ENCODE measurements at regions not wholly inside any gene's neighbourhood (a gene's known extent, or its start where the extent isn't known, plus 50 kb on each side); places are given as distances from the start of the nearest gene placed in this dataset.
"Not testable (repeated sequence)": the region's sequence is repeated elsewhere in the genome, so short reads cannot be mapped to it uniquely, and the experiment has no call there.

DNA sequence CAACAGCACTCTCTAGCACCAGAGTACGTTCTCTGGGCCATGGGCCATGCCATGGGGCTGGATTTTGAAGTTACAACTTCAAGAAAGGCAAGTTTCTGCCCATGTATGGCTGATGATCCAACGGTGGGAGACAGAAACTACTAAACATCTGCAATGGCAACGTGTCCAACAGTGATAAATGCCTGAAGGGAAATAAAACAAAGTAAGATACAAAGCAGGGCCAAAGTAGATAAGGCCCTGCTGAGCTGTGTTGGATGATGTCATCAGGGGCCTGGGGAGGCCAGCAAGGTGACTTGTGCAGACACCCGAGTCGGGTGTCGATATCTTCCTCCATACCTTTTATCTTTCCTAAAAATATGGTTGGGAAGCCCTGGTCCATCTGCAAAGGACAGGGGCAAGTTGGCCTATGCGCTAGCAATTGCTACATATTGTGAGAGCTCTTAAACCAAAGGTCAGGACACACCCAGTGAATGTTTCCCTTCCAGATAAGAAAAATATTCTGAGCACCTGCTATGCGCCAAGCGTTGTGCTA is 487.2 kb downstream of the MN1 start:
- DNase-seq (ENCODE audit: low spot score) = no peak

DNA sequence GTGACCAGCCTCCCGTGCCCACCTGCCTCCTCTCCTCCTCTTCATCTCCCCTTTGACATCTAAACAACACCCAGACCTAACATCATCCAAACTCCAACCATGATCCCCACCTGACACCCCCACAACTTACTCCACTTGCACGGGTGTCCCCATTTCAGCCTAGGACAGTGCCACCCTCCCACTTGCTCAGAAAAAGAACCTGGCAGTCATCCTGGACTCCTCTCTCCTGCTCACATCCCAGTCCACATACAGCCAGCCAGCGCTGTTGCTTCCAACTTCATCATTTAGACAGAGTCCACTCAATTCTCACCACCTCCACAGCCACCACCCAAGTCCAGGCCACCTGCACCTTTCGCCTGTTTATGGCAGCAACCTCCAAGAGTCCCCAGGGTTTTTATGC is 485.7 kb downstream of the MN1 start:
- DNase-seq (ENCODE audit: low spot score) = no peak

DNA sequence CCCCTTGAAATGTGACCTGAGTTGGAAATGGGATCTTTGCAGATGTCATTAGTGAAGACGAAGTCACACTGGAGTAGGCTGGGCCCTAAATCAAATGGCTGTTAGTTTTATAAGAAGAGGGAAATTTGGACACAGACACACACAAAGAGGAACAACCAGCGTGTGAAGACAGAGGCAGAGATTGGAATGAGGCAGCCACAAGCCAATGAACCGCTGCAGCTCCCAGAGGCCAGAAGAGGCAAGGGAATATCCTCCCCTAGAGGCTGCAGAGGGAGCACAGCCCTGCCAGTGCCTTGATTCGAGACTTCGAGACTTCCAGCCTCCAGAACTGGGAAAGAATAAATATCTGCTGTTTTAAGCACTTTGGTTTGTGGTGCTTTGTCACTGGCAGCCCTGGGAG is 484.5 kb downstream of the MN1 start:
- no peak for DNase-seq (ENCODE audit: low spot score)

DNA sequence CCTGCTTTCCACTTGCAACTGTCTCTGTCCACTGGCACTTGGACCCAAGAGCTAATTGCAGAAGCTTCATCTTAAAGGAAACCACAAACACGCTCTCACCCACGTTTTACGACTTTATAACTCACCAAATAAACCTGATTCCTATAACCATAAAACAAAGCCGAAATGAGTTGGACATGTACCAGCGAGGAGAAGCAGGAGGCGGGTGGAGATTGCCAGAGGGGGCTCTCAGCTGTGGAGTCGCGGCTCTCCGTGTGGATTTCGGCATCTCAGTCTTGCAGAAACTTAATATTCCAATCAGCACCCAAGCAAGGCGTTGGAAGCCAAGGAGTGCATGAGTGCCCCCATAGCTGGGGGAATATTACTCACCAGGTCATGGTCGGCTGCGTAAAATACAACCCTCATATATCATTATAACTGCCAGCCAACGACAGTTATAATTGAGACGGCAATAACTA is 483.6 kb downstream of the MN1 start:
- no peak for DNase-seq (ENCODE audit: low spot score)

DNA sequence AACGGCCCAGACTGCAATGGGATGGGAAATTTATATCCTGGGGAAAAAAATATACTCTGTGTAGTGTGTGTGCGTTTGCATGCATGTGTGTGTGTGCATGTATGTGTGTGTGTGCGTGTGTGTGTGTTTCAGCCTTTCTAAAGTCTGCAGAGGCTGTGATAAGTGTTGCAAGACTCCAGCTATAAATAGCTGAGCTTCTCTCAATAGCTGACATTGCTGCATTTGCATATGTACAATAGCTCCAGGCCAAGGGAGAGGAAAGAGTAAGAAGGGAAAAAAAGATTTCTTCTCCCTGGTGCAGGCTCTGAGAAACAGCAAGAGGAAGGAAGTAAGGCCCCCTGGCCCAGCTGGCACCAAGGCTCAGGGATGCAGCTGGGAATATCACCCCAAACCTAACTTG is 483.0 kb downstream of the MN1 start:
- DNase-seq (ENCODE audit: low spot score) = peak; percentile 7

DNA sequence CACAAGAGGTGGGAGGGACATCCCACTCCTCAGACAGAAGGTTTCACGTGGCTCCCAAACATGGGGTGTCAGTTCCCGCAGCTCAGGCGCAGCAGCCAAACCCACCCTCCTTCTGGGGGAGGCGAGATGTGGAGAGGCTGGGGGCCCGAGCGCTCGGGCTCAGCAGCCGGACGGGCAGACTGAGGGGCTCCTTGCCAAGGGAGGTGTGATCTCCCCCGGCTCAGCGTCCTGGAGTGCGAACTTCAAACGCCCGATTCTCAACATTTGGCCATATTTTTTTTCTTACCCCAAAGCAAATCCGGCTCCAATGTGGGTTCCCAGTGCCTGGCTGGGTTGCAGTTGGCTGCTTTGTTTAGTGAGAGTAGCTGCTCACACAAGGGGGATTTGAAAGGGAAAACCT is 477.9 kb downstream of the MN1 start:
- DNase-seq (ENCODE audit: low spot score) = no peak

DNA sequence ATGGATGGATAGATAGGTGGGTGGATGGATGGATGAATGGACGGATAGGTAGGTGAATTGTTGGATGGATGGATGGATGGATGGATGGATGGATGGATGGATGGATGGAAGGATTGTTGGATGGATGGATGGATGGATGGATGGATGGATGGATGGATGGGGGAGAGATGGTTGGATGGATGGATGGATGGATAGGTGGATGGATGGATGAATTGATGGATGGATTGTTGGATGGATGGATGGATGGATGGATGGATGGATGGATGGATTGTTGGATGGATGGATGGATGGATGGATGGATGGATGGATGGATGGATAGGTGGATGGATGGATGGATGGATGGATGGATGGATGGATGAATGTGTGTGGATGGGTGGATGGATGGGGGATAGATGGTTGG is 476.6 kb downstream of the MN1 start:
- not testable (repeated sequence) for DNase-seq (ENCODE audit: low spot score)

DNA sequence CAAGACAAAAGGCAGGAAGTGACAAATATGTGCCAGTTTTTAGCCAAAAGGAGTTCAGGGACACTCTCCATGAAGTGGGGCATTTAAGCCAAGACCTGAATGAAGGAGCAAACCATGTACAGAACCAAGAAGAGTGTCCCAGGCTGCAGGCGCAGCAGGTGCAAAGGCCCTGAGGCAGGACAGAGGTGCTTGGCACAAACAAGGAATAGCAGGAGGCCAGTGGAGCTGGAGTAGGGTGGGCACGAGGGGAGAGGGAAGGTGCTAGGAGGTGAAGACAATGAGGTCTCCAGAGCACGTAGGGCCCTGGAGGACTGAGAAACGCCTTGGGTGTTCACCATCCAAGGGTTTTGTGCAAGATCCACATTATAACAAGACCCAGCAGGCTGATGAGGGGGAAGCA is 474.1 kb downstream of the MN1 start:
- no peak for DNase-seq (ENCODE audit: low spot score)

DNA sequence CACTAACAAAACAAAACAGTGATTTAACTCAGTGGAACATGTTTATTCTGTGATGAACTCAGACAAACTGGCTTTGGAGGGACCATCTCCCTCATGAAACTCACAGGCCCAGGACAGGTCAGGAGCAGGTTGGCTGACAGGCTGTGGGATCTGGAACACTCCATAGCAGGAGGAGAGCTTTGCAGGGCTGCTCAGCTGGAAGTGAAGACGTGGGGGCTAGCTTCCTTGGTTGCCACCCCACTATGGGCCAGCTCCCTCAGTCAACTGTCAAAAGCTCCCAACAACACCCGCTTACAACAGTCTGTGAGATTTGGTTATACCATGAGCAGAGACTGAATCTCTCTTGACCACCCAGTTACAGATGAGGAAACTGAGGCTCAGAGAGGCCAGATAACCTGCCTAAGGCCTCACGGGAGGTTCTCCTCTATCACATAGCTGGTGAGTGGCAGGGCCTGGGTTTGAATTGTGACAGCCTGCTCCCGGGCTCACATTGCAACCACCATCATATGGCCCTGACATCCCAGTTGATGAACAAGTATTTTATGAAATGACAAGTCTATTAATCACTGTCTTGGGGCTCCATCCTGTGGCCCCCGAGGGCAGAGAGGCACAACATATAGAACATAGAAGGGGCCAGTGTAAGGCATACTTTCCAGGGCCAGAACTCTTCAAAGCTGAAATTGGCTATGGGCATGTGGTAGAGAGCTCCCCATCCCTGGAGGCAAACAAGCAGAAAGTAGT is 473.4 kb downstream of the MN1 start:
- no peak for DNase-seq (ENCODE audit: low spot score)

DNA sequence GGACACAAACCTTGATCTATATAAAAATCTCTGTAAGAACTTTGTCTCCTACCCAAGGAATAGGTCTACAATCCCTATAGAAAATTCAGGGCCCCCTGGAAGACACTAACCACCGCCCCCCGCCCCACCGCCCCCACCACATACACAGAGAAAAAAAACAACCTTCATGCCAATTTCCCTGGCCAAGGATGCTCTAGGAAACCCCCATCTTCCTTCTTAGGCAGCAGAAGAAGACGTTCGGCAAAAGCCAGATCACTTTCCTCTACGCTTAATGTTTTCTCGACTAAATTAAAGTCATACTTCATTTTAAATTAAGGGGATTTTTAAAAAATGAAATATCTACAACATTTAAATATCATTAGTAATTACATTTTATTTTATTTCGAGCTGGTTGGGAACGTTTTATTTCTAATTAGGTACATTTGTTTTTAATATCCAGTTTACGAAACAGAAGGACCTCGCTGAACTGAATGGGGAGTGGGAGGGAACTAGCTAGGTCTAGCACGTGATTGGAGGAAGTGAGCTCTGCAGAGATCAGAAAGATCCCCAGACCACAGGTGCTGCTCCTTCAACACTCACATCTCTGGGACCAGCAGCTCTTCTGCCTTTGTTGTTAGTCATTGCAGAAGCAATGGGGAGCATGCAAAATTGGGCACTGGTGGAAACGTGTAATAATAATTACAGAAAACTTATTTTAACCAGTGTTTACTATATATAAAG is 472.3 kb downstream of the MN1 start:
- DNase-seq (ENCODE audit: low spot score) = no peak

DNA sequence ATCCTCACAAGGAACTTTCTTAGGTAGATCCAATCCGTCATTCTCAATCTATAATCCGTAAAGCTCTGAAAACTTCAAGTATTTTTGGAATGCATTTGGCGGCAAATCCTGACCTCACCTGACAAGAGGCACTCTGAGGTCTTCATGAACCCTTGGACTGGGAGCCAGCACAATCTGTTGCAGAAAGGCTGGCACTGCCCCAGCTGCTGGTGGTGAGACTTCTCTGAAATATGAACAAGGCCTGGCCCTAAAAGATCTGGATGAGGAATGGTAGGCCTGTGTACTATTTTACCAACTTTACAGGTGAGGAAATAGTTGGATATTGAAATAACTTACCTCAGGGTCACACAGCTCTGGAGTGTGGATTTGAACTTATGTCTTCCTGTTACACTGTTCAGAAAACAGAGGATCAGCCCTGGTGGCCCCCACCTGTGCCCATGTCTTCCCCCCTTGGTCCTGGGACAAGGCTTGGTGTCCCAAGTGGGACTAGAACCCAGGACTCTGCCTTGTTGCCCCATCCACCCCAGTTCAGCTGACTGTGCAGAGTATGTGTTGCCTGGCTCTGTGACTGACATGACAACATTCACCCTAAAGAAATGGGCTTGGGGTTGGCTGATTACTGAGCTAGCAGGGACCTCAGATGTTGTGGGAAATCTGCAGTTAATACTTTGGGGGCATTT is 471.4 kb downstream of the MN1 start:
- no peak for DNase-seq (ENCODE audit: low spot score)

DNA sequence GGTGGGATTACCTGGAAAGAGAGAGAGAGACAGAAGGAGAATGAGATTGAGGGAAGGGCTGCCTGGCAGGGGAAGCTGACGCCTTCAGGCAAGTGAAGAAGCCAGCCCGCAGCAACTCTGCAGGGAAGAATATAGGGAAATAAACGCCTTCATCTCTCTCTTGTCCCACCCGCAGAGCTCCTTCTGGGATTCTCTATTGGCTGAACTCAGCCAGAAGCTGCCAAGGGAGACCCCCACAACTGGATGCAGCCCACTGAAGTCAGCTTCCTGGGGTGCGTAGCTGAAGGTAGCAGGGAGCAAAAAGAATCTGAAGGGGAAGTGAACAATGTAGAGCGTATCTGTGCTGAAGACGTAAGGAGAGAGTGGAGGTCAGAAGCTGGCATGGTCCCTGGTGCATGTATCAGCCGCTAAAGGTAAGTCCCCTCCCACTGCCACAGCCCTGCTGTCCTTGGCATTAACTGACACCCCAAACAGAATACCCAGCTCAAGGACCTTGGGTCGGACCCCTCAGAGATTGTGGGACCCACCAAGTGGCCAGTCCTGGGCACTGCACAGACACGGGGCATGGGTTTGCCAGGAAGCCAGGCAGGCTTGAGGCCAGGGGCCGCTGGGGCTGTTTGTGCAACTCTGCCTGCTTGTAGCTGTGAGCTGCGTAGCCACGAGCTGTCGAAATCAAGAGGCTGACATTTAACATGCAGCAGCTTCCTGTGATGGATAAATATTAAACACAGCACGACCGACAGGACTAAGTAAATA is 469.9 kb downstream of the MN1 start:
- peak; percentile 43 for DNase-seq (ENCODE audit: low spot score)

DNA sequence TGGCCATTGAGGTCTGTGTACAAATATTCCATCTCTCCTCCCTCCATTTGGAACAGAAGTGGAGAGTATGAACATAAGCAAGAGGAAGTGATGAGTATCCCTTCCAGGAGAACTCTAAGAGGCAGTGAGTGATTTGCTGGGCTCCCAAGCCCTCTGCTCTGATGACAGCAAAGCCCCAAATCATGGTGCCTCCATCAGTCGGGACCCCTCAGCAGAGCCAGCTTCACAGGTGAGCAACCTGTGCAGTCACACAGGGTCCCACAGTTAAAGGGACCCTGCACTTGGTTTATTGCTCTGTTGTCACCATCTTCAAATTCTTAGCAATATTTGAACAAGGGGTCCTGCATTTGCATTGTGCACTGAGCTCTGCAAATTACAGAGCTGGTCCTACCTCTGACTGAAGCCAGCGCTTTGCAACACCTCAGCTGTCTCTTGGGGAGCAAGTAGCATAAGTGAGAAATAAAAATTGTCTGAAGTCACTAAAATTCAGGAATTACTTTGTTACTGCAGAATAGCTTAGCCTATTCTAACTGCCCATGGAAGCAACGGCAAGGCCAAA is 466.4 kb downstream of the MN1 start:
- no peak for DNase-seq (ENCODE audit: low spot score)

DNA sequence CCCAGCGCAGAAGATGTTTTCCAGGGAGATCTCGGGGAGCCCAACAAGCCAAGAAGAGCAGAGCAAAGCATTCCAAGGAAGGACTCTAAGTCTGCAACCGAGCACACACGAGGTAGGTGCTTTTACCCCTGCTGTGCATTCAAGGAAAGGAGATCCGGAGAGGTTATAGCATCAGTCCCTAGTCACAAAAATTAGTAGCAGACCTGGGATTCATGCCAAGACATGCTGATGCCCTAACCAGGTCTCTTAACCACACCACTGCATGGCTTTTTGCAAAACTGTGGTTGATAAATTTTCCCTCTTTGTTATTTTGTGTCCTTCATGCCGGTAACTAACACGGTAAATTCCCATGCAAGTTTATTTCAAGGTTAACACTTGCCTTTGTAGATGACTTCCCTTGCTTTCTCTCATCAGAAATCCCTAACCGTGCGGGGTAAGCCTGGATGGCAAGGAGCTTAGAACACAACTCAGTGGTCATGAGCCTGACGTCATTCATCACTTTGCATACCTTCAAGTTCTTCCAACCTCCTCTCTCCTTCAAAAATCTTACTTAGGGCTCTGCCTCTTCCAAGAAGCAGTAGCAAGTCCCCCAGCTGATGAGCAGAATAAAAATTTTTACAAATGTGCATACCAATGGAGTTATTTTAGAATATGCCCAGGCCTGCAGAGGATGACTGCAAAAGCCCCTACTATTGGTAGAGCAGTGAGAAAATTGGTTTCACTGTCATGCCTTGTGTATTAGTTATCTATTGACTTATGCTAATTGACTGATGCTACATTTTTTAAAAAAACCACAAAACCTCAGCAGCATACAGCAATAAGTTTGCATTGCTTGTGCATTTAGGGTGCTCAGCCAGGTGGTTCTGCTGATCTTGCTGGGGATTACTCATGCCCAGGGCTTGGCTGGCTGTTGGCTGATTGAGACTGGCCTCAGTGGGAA is 465.1 kb downstream of the MN1 start:
- DNase-seq (ENCODE audit: low spot score) = no peak

DNA sequence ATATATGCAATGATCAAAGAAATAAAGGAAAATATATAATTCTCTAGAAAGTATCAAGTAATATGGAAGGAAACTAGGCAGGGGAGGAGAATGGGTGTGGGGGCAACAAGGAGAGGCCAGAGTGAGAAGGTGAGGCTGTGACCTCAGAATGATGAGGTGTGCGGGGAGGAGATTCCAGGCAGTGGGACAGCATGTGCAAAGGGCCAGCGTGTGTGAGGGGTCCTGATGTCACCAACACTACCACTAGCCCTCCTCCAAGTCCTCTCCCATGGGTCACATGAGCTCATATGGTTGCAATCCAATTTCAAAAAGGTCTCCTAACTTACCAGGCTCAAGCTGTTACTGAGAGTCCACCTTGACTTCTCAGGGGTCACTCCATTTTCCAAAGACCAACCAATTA is 463.9 kb downstream of the MN1 start:
- no peak for DNase-seq (ENCODE audit: low spot score)

DNA sequence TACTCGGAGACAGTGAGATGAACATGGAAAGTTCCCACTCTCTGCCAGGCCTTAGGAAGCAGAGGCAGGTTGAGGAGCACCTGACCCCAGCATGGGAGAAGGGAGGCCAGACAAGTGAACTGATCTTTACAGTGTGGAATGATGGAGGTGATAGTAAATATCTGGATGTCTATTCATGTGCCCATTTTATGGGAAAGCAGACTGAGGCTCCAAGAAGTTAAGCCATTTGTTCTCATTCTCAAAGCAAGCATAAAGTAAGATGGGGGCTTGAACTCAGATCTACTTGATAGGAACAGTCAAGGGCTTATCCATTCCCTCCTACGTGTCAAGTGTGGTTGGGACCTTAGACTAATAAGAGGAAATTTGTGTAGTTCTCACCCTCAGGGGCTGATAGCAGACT is 461.5 kb downstream of the MN1 start:
- DNase-seq (ENCODE audit: low spot score) = no peak

DNA sequence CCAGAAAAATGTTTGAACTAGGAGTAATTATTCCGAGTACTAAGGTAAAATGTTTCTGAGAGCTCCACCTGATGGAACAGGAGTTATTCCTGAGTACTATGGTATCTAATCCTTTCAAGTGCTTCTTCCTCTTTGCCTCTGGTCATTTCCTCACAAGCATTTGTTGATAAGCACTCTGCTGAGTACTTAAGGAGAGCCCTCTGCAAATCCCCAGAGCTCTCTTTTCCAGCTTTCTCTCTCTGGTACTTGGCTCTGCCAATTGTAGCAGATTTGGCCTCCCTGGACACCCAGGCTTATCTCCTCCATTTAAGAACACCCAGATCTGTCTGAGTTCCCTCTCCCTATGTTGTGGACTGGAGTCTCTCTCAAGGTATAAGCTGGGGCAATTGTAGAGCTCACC is 457.0 kb downstream of the MN1 start:
- DNase-seq (ENCODE audit: low spot score) = no peak

DNA sequence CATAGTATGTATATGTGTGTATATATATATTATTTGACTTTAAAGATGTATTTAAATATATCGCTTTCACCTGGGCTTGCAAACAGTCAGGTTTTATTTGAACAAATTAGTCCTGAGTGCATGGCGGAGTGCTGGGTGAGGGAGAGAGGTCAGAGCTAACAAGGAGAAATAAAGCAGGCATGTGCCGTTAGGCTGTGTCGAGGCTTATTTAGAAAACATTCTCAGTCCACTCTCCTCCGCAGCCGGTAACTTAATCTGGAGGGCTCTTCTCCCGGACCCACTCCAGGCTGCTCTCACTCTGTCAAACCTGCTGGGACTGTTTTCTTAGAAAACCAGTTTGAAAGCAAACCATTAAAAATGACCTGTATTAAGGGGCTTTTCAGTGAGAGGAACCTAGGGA is 455.9 kb downstream of the MN1 start:
- no peak for DNase-seq (ENCODE audit: low spot score)

DNA sequence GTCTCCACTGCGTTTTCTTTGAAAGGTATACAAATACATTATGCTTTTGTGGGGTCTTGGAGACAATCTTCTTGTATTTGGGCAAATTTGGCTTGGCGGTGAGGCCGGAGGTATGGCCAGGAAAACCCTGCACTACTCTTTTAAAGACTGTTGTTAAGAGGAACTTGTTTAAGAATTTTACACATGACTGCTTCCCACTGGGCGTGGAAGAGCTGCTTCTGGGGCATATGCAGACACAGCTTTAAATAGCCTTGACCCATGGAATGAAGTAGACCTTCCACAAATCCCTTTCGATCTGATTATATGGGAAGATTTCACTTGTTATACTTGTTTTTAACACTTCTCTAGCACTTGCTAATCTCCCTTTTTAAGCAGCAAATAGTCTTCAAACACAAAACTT is 453.6 kb downstream of the MN1 start:
- DNase-seq (ENCODE audit: low spot score) = no peak

DNA sequence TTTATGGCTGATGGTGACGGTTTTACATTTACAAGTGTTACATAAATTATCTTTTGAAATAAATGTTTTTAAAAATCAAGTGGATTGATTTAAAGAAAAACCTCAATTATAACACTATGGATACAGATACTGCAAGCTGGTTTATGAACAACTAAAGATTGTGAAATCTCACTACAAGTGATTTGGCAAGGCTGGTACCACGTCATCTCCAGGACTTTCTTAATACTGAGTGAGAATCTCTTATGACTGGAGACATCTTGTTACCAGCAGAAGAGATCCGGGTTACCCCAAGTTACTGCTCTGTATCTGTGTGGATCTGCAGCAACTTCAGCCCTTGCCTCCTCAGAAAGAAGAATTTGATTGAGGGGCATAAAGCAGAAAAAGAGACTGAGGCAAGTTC is 452.9 kb downstream of the MN1 start:
- DNase-seq (ENCODE audit: low spot score) = no peak

DNA sequence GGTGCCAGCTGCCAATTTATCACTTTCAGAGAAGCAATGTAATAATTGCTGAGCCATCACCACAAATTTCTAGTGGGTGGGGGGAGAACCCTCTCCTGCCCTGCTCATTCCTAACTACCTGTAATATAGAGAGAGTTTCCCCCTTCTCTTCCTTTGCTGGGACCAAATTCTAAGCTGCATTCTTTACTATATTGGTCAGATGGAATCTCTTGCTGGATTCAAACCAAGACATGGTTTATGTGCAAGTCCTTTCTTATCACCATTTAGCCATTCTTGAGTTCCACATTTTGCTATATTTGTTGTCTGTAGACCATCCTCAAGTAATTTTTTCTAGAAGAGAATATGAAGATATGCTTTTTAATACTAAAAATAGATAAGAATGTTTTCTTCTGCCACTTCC is 452.1 kb downstream of the MN1 start:
- no peak for DNase-seq (ENCODE audit: low spot score)
